Liver (tissue), 8 donors: ENCODE measurements at regions not wholly inside any gene's neighbourhood (a gene's known extent, or its start where the extent isn't known, plus 50 kb on each side); places are given as distances from the start of the nearest gene placed in this dataset.

ENCODE experiments used
- DNase-seq: peaks from one replicate; pipeline ENCODE4 v3.0.0-alpha.2; 2017; ENCODE audit warnings: low spot score
- H3K27ac ChIP-seq, 2 donors: one replicate each; pipeline ENCODE4 v1.7.0; 2013; ENCODE audit warnings: inconsistent platforms in 2 of 2, low read length in 2 of 2, control low read depth in 1 of 2, low read depth in 1 of 2, mild to moderate bottlenecking in 1 of 2
- H3K27me3 ChIP-seq, 4 donors: one replicate each; pipeline versions ENCODE4 v1.6.1 to v1.7.0; 2013; ENCODE audit warnings: low read length in 3 of 4, inconsistent platforms in 1 of 4, mild to moderate bottlenecking in 1 of 4, moderate library complexity in 1 of 4; ENCODE audit not compliant: control insufficient read depth in 4 of 4, insufficient read depth in 4 of 4
- H3K36me3 ChIP-seq, 4 donors: one replicate each; pipeline versions ENCODE4 v1.6.1 to v1.7.0; 2013; ENCODE audit warnings: low read length in 3 of 4, mild to moderate bottlenecking in 3 of 4, low read depth in 1 of 4, moderate library complexity in 1 of 4; ENCODE audit not compliant: control insufficient read depth in 4 of 4, insufficient read depth in 3 of 4
- H3K4me1 ChIP-seq, 4 donors: one replicate each; pipeline versions ENCODE4 v1.6.1 to v1.7.0; 2013; ENCODE audit warnings: low read length in 3 of 4, mild to moderate bottlenecking in 3 of 4, moderate library complexity in 1 of 4; ENCODE audit not compliant: control insufficient read depth in 4 of 4, insufficient read depth in 4 of 4
- H3K4me3 ChIP-seq, 3 donors: one replicate each; pipeline versions ENCODE4 v1.6.1 to v1.7.0; 2013; ENCODE audit warnings: low read length in 3 of 3, control low read depth in 1 of 3, low read depth in 1 of 3, mild to moderate bottlenecking in 1 of 3
- H3K9ac ChIP-seq, 2 donors: one replicate each; pipeline ENCODE4 v1.7.0; 2013; ENCODE audit warnings: low read length in 2 of 2, mild to moderate bottlenecking in 2 of 2, moderate library complexity in 2 of 2, control low read depth in 1 of 2, low read depth in 1 of 2
- H3K9me3 ChIP-seq, 4 donors: one replicate each; pipeline versions ENCODE4 v1.6.1 to v1.7.0; 2013; ENCODE audit warnings: low read length in 3 of 4; ENCODE audit not compliant: control insufficient read depth in 4 of 4
- CTCF ChIP-seq: fragments of 150-350 bp; IDR thresholded peaks from 2 replicates; pipeline ENCODE4 v1.5.1; 2017; ENCODE audit warnings: improper control_type of control experiment, low read depth, low read length; ENCODE audit not compliant: missing input control
- EGR1 ChIP-seq, 2 donors: IDR thresholded peaks; 2 replicates each; pipeline ENCODE4 v1.6.1; 2016 to 2018; ENCODE audit warnings: antibody characterized with exemption in 2 of 2, low read depth in 2 of 2
- FOXA1 ChIP-seq: IDR thresholded peaks from 2 replicates; pipeline ENCODE4 v1.6.1; 2016; ENCODE audit warnings: antibody characterized with exemption
- FOXA2 ChIP-seq: IDR thresholded peaks from 2 replicates; pipeline ENCODE4 v1.6.1; 2016; ENCODE audit warnings: antibody characterized with exemption
- GABPA ChIP-seq, 2 donors: IDR thresholded peaks in 1 of 2; conservative IDR thresholded peaks in 1 of 2; 2 replicates each; pipeline ENCODE4 v1.6.1; 2016; ENCODE audit warnings: antibody characterized with exemption in 2 of 2, mild to moderate bottlenecking in 1 of 2, moderate library complexity in 1 of 2
- HNF4A ChIP-seq, 2 donors: conservative IDR thresholded peaks; 2 replicates each; pipeline ENCODE4 v1.6.1; 2016; ENCODE audit warnings: antibody characterized with exemption in 2 of 2, mild to moderate bottlenecking in 2 of 2
- HNF4G ChIP-seq: IDR thresholded peaks from 2 replicates; pipeline ENCODE4 v1.6.1; 2016; ENCODE audit warnings: antibody characterized with exemption
- JUND ChIP-seq, 2 donors: IDR thresholded peaks; 2 replicates each; pipeline ENCODE4 v1.6.1; 2016; ENCODE audit warnings: antibody characterized with exemption in 2 of 2
- MAX ChIP-seq: IDR thresholded peaks from 2 replicates; pipeline ENCODE4 v1.6.1; 2016; ENCODE audit warnings: antibody characterized with exemption
- NR2F2 ChIP-seq: IDR thresholded peaks from 2 replicates; pipeline ENCODE4 v1.6.1; 2016; ENCODE audit warnings: antibody characterized with exemption
- RAD21 ChIP-seq, 2 donors: IDR thresholded peaks; 2 replicates each; pipeline ENCODE4 v1.6.1; 2016; ENCODE audit warnings: antibody characterized with exemption in 2 of 2, mild to moderate bottlenecking in 2 of 2
- REST ChIP-seq: IDR thresholded peaks from 2 replicates; pipeline ENCODE4 v1.6.1; 2016; ENCODE audit warnings: antibody characterized with exemption, mild to moderate bottlenecking
- RXRA ChIP-seq, 2 donors: IDR thresholded peaks; 2 replicates each; pipeline ENCODE4 v1.6.1; 2017 to 2018; ENCODE audit warnings: antibody characterized with exemption in 2 of 2, mild to moderate bottlenecking in 1 of 2
- SP1 ChIP-seq: IDR thresholded peaks from 2 replicates; pipeline ENCODE4 v1.6.1; 2018; ENCODE audit warnings: antibody characterized with exemption, mild to moderate bottlenecking
- TAF1 ChIP-seq: conservative IDR thresholded peaks from 2 replicates; pipeline ENCODE4 v1.6.1; 2016; ENCODE audit warnings: antibody characterized with exemption, mild to moderate bottlenecking
- YY1 ChIP-seq: IDR thresholded peaks from 2 replicates; pipeline ENCODE4 v1.6.1; 2016; ENCODE audit warnings: antibody characterized with exemption, mild to moderate bottlenecking
- WGBS: extraction: QIAGEN DNeasy Blood & Tissue Kit; methylation state at CpG from one replicate; pipeline ENCODE4 v1.1.7; 2013; 5-methylcytosine and 5-hydroxymethylcytosine counted together
- TF ChIP-seq, protein P1 (sequence below): IDR thresholded peaks from 2 replicates; pipeline ENCODE4 v1.6.1; 2016; ENCODE audit warnings: antibody characterized with exemption
- TF ChIP-seq, protein P2 (sequence below): IDR thresholded peaks from 2 replicates; pipeline ENCODE4 v1.6.1; 2016; ENCODE audit warnings: antibody characterized with exemption
- donor health status: healthy.
- donor health status: healthy.
- donor health status: healthy.
- donor health status: healthy.
- donor health status: healthy.

DNA sequence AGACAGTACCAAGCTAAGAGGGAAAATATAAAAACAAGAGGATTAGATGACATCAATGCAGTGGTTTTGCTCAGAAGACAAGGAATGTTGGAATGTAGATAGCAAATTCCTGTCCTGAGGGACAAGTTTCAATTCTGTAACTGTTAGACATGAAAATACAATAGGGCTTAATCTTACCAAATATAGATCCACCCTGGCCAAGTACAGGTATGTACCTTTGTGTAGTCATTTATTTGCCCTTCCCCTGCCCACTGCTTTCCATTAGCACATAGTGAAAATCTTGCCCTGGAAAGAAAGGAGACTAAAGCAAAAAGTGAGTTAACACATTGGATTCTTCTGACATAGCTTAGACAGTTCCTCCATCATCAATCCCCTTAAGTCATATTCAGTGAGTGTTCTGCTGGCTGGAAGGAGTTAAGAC, 389.0 kb upstream of the THBS1 start:
- Histone ChIP-seq H3K27me3 (no peaks in the 10 kb centered on the region), H3K36me3 (no peaks in the 10 kb centered on the region), H3K9ac (no peak overlapping the region), H3K4me3 (no peak overlapping the region), H3K4me1 (no peaks in the 10 kb centered on the region), H3K9me3 (no peaks in the 10 kb centered on the region), H3K27ac (no peak overlapping the region)
- TF ChIP-seq REST, result no peak
- no peak for TF ChIP-seq JUND (IDR thresholded peaks at IDR 0.05)
- no peak for TF ChIP-seq FOXA1
- TF ChIP-seq RAD21 (IDR thresholded peaks at IDR 0.05), result no peak
- TF ChIP-seq GABPA (IDR thresholded peaks at IDR 0.05 in 1 of 2, conservative IDR thresholded peaks at IDR 0.05 in 1 of 2), result no peak
- TF ChIP-seq HNF4A (conservative IDR thresholded peaks at IDR 0.05), result no peak
- no peak for TF ChIP-seq SP1
- TF ChIP-seq RXRA (IDR thresholded peaks at IDR 0.05), result no peak
- TF ChIP-seq EGR1 (IDR thresholded peaks at IDR 0.05; ENCODE audit: low read depth in 2 of 2), result no peak
- TF ChIP-seq YY1, result no peak
- TF ChIP-seq, protein P1, sequence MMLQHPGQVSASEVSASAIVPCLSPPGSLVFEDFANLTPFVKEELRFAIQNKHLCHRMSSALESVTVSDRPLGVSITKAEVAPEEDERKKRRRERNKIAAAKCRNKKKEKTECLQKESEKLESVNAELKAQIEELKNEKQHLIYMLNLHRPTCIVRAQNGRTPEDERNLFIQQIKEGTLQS, result no peak
- TF ChIP-seq NR2F2, result no peak
- no peak for TF ChIP-seq FOXA2
- no peak for TF ChIP-seq TAF1
- TF ChIP-seq HNF4G, result no peak
- TF ChIP-seq, protein P2, sequence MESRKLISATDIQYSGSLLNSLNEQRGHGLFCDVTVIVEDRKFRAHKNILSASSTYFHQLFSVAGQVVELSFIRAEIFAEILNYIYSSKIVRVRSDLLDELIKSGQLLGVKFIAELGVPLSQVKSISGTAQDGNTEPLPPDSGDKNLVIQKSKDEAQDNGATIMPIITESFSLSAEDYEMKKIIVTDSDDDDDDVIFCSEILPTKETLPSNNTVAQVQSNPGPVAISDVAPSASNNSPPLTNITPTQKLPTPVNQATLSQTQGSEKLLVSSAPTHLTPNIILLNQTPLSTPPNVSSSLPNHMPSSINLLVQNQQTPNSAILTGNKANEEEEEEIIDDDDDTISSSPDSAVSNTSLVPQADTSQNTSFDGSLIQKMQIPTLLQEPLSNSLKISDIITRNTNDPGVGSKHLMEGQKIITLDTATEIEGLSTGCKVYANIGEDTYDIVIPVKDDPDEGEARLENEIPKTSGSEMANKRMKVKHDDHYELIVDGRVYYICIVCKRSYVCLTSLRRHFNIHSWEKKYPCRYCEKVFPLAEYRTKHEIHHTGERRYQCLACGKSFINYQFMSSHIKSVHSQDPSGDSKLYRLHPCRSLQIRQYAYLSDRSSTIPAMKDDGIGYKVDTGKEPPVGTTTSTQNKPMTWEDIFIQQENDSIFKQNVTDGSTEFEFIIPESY, result no peak
- DNase-seq, result no peak

GRCh38 chr15:39192351-39192750, 388.5 kb upstream of the THBS1 start:
- DNase-seq, result no peak
- Histone ChIP-seq H3K9me3 (no peaks in the 10 kb centered on the region), H3K9ac (no peak overlapping the region), H3K27ac (no peak overlapping the region), H3K4me1 (no peaks in the 10 kb centered on the region), H3K36me3 (no peaks in the 10 kb centered on the region), H3K4me3 (no peak overlapping the region), H3K27me3 (no peaks in the 10 kb centered on the region)
- TF ChIP-seq MAX, result no peak
- no peak for TF ChIP-seq TAF1
- TF ChIP-seq EGR1 (IDR thresholded peaks at IDR 0.05; ENCODE audit: low read depth in 2 of 2), result no peak
- TF ChIP-seq REST, result no peak
- TF ChIP-seq RAD21 (IDR thresholded peaks at IDR 0.05), result no peak
- TF ChIP-seq, protein P1, result no peak
- no peak for TF ChIP-seq FOXA1
- TF ChIP-seq CTCF, result no peak
- TF ChIP-seq HNF4G, result no peak
- no peak for TF ChIP-seq FOXA2
- no peak for TF ChIP-seq HNF4A (conservative IDR thresholded peaks at IDR 0.05)
- TF ChIP-seq SP1, result no peak
- no peak for TF ChIP-seq GABPA (IDR thresholded peaks at IDR 0.05 in 1 of 2, conservative IDR thresholded peaks at IDR 0.05 in 1 of 2)
- TF ChIP-seq, protein P2, result no peak
- 84% methylated on average over 3 of the region's 3 CpGs for WGBS
